Astrocyte of the cerebellum (primary cell): ENCODE measurements at regions not wholly inside any gene's neighbourhood (a gene's known extent, or its start where the extent isn't known, plus 50 kb on each side); places are given as distances from the start of the nearest gene placed in this dataset.

Experiments used
- DNase-seq: peaks from one replicate; pipeline ENCODE4 v3.0.0-alpha.2; 2011; ENCODE audit warnings: low read depth
- H3K4me3 ChIP-seq: 2 replicates; pipeline ENCODE4 v1.5.1; 2011; ENCODE audit warnings: mild to moderate bottlenecking, low read depth, low read length, moderate library complexity
- CTCF ChIP-seq: IDR thresholded peaks from 2 replicates; pipeline ENCODE4 v1.5.1; 2012; ENCODE audit warnings: low read length, low read depth, moderate library complexity, mild to moderate bottlenecking; ENCODE audit errors: missing control alignments
- in situ Hi-C: cut with HindIII; loops from 2 replicates; pipeline ENCODE4 v1.10.0; 2017; ENCODE audit warnings: low sequenced_read_pairs

DNA sequence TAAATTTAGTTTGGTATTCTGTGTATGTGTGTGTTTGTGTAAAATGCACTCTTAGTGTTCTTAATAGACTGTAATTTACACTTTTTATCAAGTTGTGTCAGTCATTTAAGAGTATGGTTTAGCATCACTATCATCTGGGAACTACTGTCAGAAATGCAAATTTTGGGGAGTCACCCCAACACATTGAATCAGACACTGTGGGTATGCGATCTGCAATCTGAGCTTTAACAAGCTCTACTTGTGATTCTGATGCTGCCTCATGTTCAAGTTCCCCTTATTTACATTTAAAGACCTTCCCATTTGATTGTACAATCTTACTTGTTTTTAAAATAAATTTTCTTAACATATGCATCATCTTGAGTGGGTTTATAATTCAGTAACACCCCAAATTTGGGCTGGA, 218.1 kb upstream of the FOXP2 start:
- no peak for TF ChIP-seq CTCF
- H3K4me3 ChIP-seq = no peak overlapping the region
- no peak for DNase-seq
- in situ Hi-C loops = no loop called here

DNA sequence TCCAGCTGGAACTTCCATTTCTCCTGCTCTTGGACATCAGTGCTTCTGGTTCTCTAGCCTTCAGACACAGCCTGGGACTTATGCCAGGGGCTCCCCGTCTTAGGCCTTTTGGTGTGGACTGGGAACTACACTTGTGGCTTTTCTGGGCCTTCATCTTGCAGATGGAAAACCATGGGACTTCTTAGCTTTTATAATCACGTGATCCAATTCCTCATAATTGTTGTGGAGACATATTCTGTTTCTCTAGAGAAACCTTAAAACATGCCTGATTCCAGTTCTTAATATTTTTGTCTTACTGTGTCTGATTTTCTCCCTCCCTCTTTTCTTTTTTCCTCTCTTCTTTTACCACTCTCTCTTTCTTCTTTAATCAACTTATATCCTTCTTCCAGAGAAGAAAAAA, 224.2 kb upstream of the FOXP2 start:
- in situ Hi-C loops = no loop called here
- no peak for DNase-seq
- no peak overlapping the region for H3K4me3 ChIP-seq
- no peak for TF ChIP-seq CTCF

DNA sequence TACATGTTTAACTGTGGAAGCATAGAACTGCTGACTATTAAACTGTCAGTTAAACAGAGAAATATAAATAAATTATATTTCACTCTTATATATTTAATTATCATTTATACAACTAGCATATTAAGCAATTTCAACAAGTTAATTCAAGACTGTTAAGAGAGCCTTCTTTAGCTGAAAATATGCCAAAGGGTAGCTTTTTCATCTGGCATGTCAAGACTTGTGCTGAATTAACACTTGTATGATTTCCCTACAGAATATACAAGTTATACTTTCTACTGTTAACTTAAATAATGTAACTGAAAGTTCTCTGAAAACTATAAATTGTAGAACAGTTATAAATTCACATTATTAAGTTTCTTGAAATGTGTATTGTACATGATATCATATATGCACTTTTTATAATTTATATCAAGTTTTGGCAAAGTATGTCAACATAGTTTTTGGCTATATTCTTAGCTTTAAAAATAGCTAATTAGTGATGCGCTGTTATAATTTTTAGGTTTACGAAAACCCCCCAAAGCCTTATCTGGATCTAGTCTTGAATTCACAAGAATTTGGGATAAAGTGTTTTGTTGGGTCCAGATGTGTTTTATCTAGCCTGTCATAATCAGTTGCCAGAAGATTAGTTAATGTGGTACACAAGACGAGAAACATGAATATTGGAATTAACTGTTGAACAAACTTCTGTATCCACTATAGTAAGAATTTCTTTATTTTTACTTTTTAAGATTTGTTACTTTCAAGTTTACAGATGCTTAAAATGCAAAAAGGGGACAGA, 231.1 kb upstream of the FOXP2 start:
- in situ Hi-C loops = no loop called here
- TF ChIP-seq CTCF = no peak
- no peak for DNase-seq
- H3K4me3 ChIP-seq = no peak overlapping the region

DNA sequence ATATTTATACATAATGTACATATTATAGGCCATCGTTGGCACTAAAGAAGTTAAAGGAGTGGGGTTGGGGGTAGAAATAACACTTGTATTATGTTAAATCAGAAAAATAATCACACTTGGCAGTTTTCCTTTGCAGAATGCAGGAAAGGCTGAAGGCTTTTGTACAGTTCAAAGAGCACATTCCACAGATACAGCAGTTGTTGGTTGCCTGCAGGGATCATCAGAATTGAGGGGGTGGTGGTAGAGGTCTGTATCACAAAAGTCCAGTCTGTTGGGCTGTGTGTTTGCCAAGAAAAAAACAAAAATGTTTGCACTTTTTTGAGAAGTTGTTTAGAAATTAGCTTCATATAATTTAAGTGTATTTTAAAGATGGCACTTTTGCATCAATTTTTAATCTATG, 231.8 kb upstream of the FOXP2 start:
- no peak for DNase-seq

GRCh38 chr7:114181280-114181679, 233.3 kb upstream of the FOXP2 start:
- no peak overlapping the region for H3K4me3 ChIP-seq
- no peak for DNase-seq
- in situ Hi-C loops = no loop called here
- TF ChIP-seq CTCF = no peak

More for the DNA sequence above, 231.8 kb upstream of the FOXP2 start:
- TF ChIP-seq CTCF = no peak
- H3K4me3 ChIP-seq = no peak overlapping the region
- in situ Hi-C loops = no loop called here

GRCh38 chr7:114180556-114181266, 233.9 kb upstream of the FOXP2 start:
- no peak for TF ChIP-seq CTCF
- in situ Hi-C loops = no loop called here
- no peak for DNase-seq
- no peak overlapping the region for H3K4me3 ChIP-seq
